GM23338 (cell line): ENCODE measurements at regions not wholly inside any gene's neighbourhood (a gene's known extent, or its start where the extent isn't known, plus 50 kb on each side); places are given as distances from the start of the nearest gene placed in this dataset.

ENCODE experiments used
- ATAC-seq: fragments of 200-7000 bp; cut with Tn5 transposase; 3 replicates; pipeline ENCODE4 v1.9.1; 2020
- DNase-seq: peaks from one replicate; pipeline ENCODE4 v3.0.0-alpha.2; 2015; ENCODE audit warnings: low spot score
- H2AFZ ChIP-seq: fragments of 200-600 bp; sonication (generic); 2 replicates; pipeline ENCODE4 v1.8.0; 2016; ENCODE audit warnings: antibody characterized with exemption, mild to moderate bottlenecking, moderate library complexity
- H3F3A ChIP-seq: fragments of 200-600 bp; sonication (generic); replicated peaks from 2 replicates; pipeline ENCODE4 v1.8.0; 2017; ENCODE audit warnings: antibody characterized with exemption, mixed run types, low read depth
- H3K27ac ChIP-seq: fragments of 200-600 bp; sonication (generic); 2 replicates; pipeline ENCODE4 v1.6.1; 2016; ENCODE audit warnings: low read depth
- H3K27me3 ChIP-seq: fragments of 200-600 bp; sonication (generic); 2 replicates; pipeline ENCODE4 v1.8.0; 2016; ENCODE audit warnings: mild to moderate bottlenecking, mixed run types, moderate library complexity; ENCODE audit not compliant: insufficient read depth
- H3K36me3 ChIP-seq: fragments of 200-600 bp; sonication (generic); 2 replicates; pipeline ENCODE4 v1.8.0; 2016; ENCODE audit warnings: mild to moderate bottlenecking; ENCODE audit not compliant: insufficient read depth
- H3K4me1 ChIP-seq: fragments of 200-600 bp; sonication (generic); 2 replicates; pipeline ENCODE4 v1.8.0; 2016; ENCODE audit warnings: mild to moderate bottlenecking, moderate library complexity; ENCODE audit not compliant: insufficient read depth
- H3K4me2 ChIP-seq: fragments of 200-600 bp; sonication (generic); 2 replicates; pipeline ENCODE4 v1.7.1; 2017; ENCODE audit warnings: mixed run types
- H3K4me3 ChIP-seq: fragments of 200-600 bp; sonication (generic); 2 replicates; pipeline ENCODE4 v1.6.1; 2016; ENCODE audit warnings: mixed run types
- H3K79me2 ChIP-seq: fragments of 200-600 bp; sonication (generic); replicated peaks from 2 replicates; pipeline ENCODE4 v1.8.0; 2017; ENCODE audit warnings: mild to moderate bottlenecking; ENCODE audit not compliant: insufficient read depth
- H3K9me2 ChIP-seq: fragments of 200-600 bp; sonication (generic); 2 replicates; pipeline ENCODE4 v1.8.0; 2017; ENCODE audit not compliant: insufficient read depth
- H4K20me1 ChIP-seq: fragments of 200-600 bp; sonication (generic); replicated peaks from 2 replicates; pipeline ENCODE4 v1.8.0; 2017; ENCODE audit warnings: mild to moderate bottlenecking; ENCODE audit not compliant: insufficient read depth
- H3K27ac Mint-ChIP-seq: 2 replicates; pipeline ENCODE4 v1.8.0; 2020; ENCODE audit warnings: inconsistent platforms, mild to moderate bottlenecking, moderate library complexity, mixed read lengths
- H3K27me3 Mint-ChIP-seq: 3 replicates; pipeline ENCODE4 v1.8.0; 2022; ENCODE audit warnings: low read depth, mild to moderate bottlenecking, moderate library complexity, mixed read lengths, inconsistent platforms; ENCODE audit not compliant: insufficient read depth, poor library complexity
- H3K36me3 Mint-ChIP-seq: 3 replicates; pipeline ENCODE4 v1.8.0; 2021; ENCODE audit warnings: low read depth, mild to moderate bottlenecking, inconsistent platforms, moderate library complexity, mixed read lengths
- H3K4me1 Mint-ChIP-seq: 3 replicates; pipeline ENCODE4 v1.8.0; 2020; ENCODE audit warnings: mild to moderate bottlenecking, inconsistent platforms, mixed read lengths
- H3K4me3 Mint-ChIP-seq: 3 replicates; pipeline ENCODE4 v1.8.0; 2021; ENCODE audit warnings: moderate library complexity, mild to moderate bottlenecking, inconsistent platforms, mixed read lengths
- H3K9me3 Mint-ChIP-seq: 3 replicates; pipeline ENCODE4 v1.8.0; 2020; ENCODE audit warnings: moderate library complexity, mild to moderate bottlenecking, inconsistent platforms, mixed read lengths
- CTCF ChIP-seq, 2 experiments: fragments of 200-600 bp in 1 of 2; sonication (generic) in 1 of 2; conservative IDR thresholded peaks; 2 replicates each; pipeline versions ENCODE4 v1.5.1 to v1.6.1; 2016 to 2017; ENCODE audit warnings: antibody characterized with exemption in 2 of 2, low read depth in 2 of 2, mild to moderate bottlenecking in 2 of 2, moderate library complexity in 1 of 2
- EZH2 ChIP-seq: fragments of 200-600 bp; sonication (generic); IDR thresholded peaks from one replicate; pipeline ENCODE4 v1.8.0; 2017; ENCODE audit warnings: antibody characterized with exemption, mild to moderate bottlenecking, low read depth; ENCODE audit not compliant: unreplicated experiment
- JUNB ChIP-seq: IDR thresholded peaks from one replicate; pipeline ENCODE4 v1.6.1; 2016; ENCODE audit warnings: antibody characterized with exemption; ENCODE audit not compliant: unreplicated experiment
- POLR2AphosphoS5 ChIP-seq: IDR thresholded peaks from 2 replicates; pipeline ENCODE4 v1.6.1; 2016; ENCODE audit warnings: antibody characterized with exemption, low read depth
- REST ChIP-seq: IDR thresholded peaks from one replicate; pipeline ENCODE4 v1.6.1; 2018; ENCODE audit warnings: antibody characterized with exemption; ENCODE audit not compliant: unreplicated experiment
- STAT1 ChIP-seq: IDR thresholded peaks from one replicate; pipeline ENCODE4 v1.6.1; 2016; ENCODE audit warnings: antibody characterized with exemption; ENCODE audit not compliant: unreplicated experiment
- ZNF114 ChIP-seq: fragments of 250-450 bp; sonication (Bioruptor Pico); IDR thresholded peaks from 2 replicates; pipeline ENCODE4 v1.5.0; 2020; ENCODE audit warnings: mild to moderate bottlenecking, moderate library complexity
- ZNF462 ChIP-seq: fragments of 250-450 bp; sonication (Bioruptor Pico); IDR thresholded peaks from 2 replicates; pipeline ENCODE4 v1.5.0; 2020; ENCODE audit warnings: mild to moderate bottlenecking, moderate library complexity

GRCh38 chr2:136402281-136402680, 284.3 kb upstream of the CXCR4 start (continued):
- no peak for TF ChIP-seq CTCF (conservative IDR thresholded peaks at IDR 0.05; ENCODE audit: low read depth in 2 of 2)

- Histone ChIP-seq H3K27ac (no peak overlapping the region), H3K36me3 (no peaks in the 10 kb centered on the region), H3K4me3 (no peak overlapping the region), H4K20me1 (no peaks in the 10 kb centered on the region), H3K4me2 (no peak overlapping the region), H3K4me1 (no peaks in the 10 kb centered on the region), H3F3A (no peaks in the 10 kb centered on the region), H3K79me2 (no peaks in the 10 kb centered on the region), H3K27me3 (no peaks in the 10 kb centered on the region), H3K9me2 (0 out of 2 replicates have a peak, but pooled peaks cover 7% of the 10 kb centered on the region), H2AFZ (no peak overlapping the region)
- ATAC-seq: no peak
- Mint-ChIP-seq H3K27ac (no peak overlapping the region), H3K4me3 (no peak overlapping the region), H3K36me3 (no peaks in the 10 kb centered on the region), H3K27me3 (peaks cover 6% of the 10 kb centered on the region), H3K4me1 (no peaks in the 10 kb centered on the region), H3K9me3 (no peaks in the 10 kb centered on the region)
- no peak for TF ChIP-seq ZNF462
- no peak for TF ChIP-seq REST
- no peak for TF ChIP-seq POLR2AphosphoS5
- no peak for TF ChIP-seq ZNF114
- no peak for TF ChIP-seq EZH2
- TF ChIP-seq JUNB: no peak
- TF ChIP-seq STAT1: no peak
- no peak for DNase-seq
Observed at GRCh38 chr2:136399667-136400289, 281.8 kb upstream of the CXCR4 start.
